ENCODE measurements at regions not wholly inside any gene's neighbourhood (a gene's known extent, or its start where the extent isn't known, plus 50 kb on each side); places are given as distances from the start of the nearest gene placed in this dataset.

- TF ChIP-seq EZH2 (IDR thresholded peaks at IDR 0.05; ENCODE audit: low read length, missing control alignments) (no peak), CTCF (conservative IDR thresholded peaks at IDR 0.05 in 1 of 2, IDR thresholded peaks at IDR 0.05 in 1 of 2; ENCODE audit: low read depth in 1 of 2, low read length in 2 of 2) (no peak)
Measured at GRCh38 chr4:44777115-44777514, 50.8 kb upstream of the GNPDA2 start.

Measured in fibroblast of lung (primary cell).